Esophagus muscularis mucosa (tissue), 4 donors: ENCODE measurements at regions not wholly inside any gene's neighbourhood (a gene's known extent, or its start where the extent isn't known, plus 50 kb on each side); places are given as distances from the start of the nearest gene placed in this dataset.

ENCODE experiments used
- CTCF ChIP-seq, 3 experiments: fragments of 200-600 bp in 2 of 3; fragments of 450-650 bp in 1 of 3; sonication (generic) in 2 of 3; IDR thresholded peaks; one replicate each; pipeline ENCODE4 v1.5.1; 2017 to 2019; ENCODE audit warnings: antibody characterized with exemption in 3 of 3, mild to moderate bottlenecking in 2 of 3, moderate library complexity in 1 of 3
- EP300 ChIP-seq: sonication (generic); formaldehyde crosslinking; IDR thresholded peaks from one replicate; pipeline ENCODE4 v1.6.1; 2017; ENCODE audit warnings: antibody characterized with exemption
- POLR2A ChIP-seq: fragments of 450-650 bp; IDR thresholded peaks from one replicate; pipeline ENCODE4 v1.6.1; 2017; ENCODE audit warnings: antibody characterized with exemption, moderate library complexity, mild to moderate bottlenecking, low read depth
- POLR2AphosphoS5 ChIP-seq, 2 donors: sonication (generic); formaldehyde crosslinking; IDR thresholded peaks; one replicate each; pipeline ENCODE4 v1.6.1; 2017; ENCODE audit warnings: antibody characterized with exemption in 2 of 2

DNA sequence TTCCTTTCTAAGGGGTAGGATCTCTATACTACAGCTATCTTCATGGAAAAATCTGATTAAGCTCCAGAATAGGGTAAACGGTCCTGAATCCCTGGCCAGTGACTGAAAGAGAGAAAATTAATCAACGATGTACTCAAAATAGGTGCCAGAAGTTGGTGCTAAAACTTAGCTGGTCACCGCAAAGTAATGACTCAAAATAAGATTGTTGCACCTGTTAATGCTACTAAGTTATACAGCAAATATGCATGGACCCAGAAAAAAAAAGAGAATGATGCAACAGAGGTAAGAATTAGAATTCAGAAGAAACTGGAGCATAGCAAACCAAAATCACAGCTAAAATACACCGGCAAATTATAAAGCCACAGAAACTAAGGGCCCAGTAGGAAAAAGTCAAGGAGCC lies 239.7 kb upstream of the FAM241A start:
- no peak for TF ChIP-seq CTCF (IDR thresholded peaks at IDR 0.05)
- TF ChIP-seq POLR2A, result no peak
- no peak for TF ChIP-seq EP300
- no peak for TF ChIP-seq POLR2AphosphoS5 (IDR thresholded peaks at IDR 0.05)
